ENCODE measurements at regions not wholly inside any gene's neighbourhood (a gene's known extent, or its start where the extent isn't known, plus 50 kb on each side); places are given as distances from the start of the nearest gene placed in this dataset.

DNA sequence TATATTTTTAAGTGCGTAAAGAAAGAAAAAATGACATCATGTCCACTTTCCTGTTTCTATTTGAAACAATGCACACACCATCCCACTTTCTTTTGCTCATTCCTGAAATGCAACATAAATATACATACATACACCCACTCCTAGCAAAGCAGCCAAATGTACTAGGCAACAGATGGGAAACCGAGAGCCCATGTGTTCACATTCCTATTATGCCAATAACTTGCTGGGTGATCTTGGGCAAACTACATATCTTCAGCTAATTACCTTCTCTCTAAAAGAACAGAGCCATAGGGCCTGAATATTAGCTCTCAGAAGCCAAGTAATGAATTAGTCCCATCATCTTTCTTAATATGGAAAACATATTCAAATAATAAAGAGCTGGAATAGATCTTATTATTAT is 610.6 kb upstream of the ATXN8OS start:
- no peak for DNase-seq (ENCODE audit: low read depth)
- TF ChIP-seq, protein P1, sequence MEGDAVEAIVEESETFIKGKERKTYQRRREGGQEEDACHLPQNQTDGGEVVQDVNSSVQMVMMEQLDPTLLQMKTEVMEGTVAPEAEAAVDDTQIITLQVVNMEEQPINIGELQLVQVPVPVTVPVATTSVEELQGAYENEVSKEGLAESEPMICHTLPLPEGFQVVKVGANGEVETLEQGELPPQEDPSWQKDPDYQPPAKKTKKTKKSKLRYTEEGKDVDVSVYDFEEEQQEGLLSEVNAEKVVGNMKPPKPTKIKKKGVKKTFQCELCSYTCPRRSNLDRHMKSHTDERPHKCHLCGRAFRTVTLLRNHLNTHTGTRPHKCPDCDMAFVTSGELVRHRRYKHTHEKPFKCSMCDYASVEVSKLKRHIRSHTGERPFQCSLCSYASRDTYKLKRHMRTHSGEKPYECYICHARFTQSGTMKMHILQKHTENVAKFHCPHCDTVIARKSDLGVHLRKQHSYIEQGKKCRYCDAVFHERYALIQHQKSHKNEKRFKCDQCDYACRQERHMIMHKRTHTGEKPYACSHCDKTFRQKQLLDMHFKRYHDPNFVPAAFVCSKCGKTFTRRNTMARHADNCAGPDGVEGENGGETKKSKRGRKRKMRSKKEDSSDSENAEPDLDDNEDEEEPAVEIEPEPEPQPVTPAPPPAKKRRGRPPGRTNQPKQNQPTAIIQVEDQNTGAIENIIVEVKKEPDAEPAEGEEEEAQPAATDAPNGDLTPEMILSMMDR (IDR thresholded peaks at IDR 0.05; ENCODE audit: low read depth, low read length, missing control alignments): no peak
- H3K4me3 ChIP-seq (ENCODE audit: low read depth, low read length): no peak overlapping the region

- DNase-seq (ENCODE audit: low read depth): no peak
- TF ChIP-seq, protein P1 (IDR thresholded peaks at IDR 0.05; ENCODE audit: low read depth, low read length, missing control alignments): no peak
- no peak overlapping the region for H3K4me3 ChIP-seq (ENCODE audit: low read depth, low read length)
Observed at GRCh38 chr13:69495096-69495495, 612.5 kb upstream of the ATXN8OS start.

DNA sequence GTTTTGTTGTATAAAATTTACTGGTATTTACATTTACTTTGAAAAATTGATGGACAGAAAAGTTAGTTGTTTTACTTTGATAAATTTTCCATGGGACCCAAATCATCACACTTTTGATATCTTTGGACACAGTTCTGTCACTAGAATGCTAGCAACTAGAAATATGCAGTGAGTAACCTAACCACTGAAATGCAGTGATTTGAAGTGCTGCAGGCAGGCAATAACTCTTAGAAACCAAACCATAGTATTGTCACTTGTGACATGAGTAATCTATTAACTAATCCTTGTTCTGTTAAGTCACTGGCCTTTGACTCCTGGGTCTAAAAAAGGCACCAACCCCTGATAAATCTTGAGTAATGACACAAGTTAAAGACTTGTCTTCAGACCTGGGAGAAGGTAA is 620.0 kb upstream of the ATXN8OS start:
- TF ChIP-seq, protein P1 (IDR thresholded peaks at IDR 0.05; ENCODE audit: low read depth, low read length, missing control alignments): no peak
- no peak for DNase-seq (ENCODE audit: low read depth)
- no peak overlapping the region for H3K4me3 ChIP-seq (ENCODE audit: low read depth, low read length)

- no peak overlapping the region for H3K4me3 ChIP-seq (ENCODE audit: low read depth, low read length)
- TF ChIP-seq, protein P1 (IDR thresholded peaks at IDR 0.05; ENCODE audit: low read depth, low read length, missing control alignments): no peak
- no peak for DNase-seq (ENCODE audit: low read depth)
Observed at GRCh38 chr13:69485991-69486592, 621.5 kb upstream of the ATXN8OS start.

GRCh38 chr13:69477451-69477850 is 630.2 kb upstream of the ATXN8OS start:
- TF ChIP-seq, protein P1 (IDR thresholded peaks at IDR 0.05; ENCODE audit: low read depth, low read length, missing control alignments): no peak
- no peak for DNase-seq (ENCODE audit: low read depth)
- H3K4me3 ChIP-seq (ENCODE audit: low read depth, low read length): no peak overlapping the region

- no peak for DNase-seq (ENCODE audit: low read depth)
- TF ChIP-seq, protein P1 (IDR thresholded peaks at IDR 0.05; ENCODE audit: low read depth, low read length, missing control alignments): no peak
Observed at GRCh38 chr13:69474011-69474685, 633.5 kb upstream of the ATXN8OS start.

DNA sequence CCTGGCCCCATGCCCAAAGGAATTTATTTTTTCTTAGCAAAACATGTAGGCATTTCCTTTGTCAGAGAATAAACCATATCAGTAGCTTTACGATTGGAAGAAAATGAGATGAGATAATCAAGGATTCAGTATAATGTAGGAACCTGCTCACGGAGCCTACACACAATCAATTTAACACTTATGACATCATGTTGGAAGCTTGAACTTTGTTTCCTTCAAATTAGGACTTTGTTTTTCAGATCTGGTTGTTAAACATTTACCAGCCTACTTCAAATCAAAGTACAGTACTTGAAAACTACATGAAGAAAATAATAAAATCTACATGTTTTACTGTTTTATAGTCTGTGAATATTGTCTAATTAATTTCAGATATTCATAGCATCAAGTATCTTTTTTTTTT is 639.0 kb upstream of the ATXN8OS start:
- no peak overlapping the region for H3K4me3 ChIP-seq (ENCODE audit: low read depth, low read length)
- no peak for DNase-seq (ENCODE audit: low read depth)
- TF ChIP-seq, protein P1 (IDR thresholded peaks at IDR 0.05; ENCODE audit: low read depth, low read length, missing control alignments): no peak

More at GRCh38 chr13:69474011-69474685, 633.5 kb upstream of the ATXN8OS start:
- no peak overlapping the region for H3K4me3 ChIP-seq (ENCODE audit: low read depth, low read length)

Measured in GM12864 (cell line).